22Rv1 (cell line): ENCODE measurements at regions not wholly inside any gene's neighbourhood (a gene's known extent, or its start where the extent isn't known, plus 50 kb on each side); places are given as distances from the start of the nearest gene placed in this dataset.

Experiments used
- ZFX ChIP-seq: fragments of 450-650 bp; IDR thresholded peaks from 2 replicates; pipeline ENCODE4 v1.6.1; 2017; ENCODE audit warnings: antibody characterized with exemption, borderline replicate concordance
- TF ChIP-seq, protein P1 (sequence below): fragments of 450-650 bp; IDR thresholded peaks from 2 replicates; pipeline ENCODE4 v1.5.1; 2017; ENCODE audit warnings: mild to moderate bottlenecking

DNA sequence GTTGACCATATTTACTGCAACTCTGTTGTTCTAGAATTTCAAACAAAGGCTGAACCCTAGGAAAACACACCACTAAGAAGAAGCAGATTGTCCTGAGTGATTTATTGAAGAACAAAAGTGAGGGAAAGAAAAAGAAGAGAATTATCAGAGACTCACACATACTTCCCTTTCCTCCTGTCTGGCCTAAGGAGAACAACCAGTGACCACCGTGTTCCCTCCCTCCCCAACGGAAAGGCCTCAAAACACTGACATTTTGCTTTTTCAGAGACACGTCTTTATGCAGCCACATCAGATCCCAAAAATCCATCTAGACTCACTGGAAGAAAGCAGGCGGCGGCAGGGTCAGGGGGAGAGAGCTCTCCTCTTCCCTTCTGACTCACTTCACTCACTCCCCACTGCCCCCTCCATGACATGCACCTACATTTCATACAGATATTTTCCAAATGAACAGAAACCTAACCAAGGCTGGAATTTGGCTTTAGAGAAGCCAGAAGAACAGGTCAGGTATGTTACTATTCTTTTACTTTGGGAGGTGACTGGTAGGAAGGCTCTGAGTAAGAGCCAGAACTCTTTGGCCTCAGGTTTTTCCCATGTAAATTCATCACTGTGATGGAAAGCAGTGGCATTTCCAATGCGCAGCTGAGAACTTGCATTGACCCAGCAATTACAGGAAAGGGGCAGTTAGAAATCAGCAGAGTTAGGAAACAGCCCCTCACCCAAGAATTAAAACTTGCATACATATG lies 169.9 kb downstream of the BCL11A start:
- TF ChIP-seq, protein P1, sequence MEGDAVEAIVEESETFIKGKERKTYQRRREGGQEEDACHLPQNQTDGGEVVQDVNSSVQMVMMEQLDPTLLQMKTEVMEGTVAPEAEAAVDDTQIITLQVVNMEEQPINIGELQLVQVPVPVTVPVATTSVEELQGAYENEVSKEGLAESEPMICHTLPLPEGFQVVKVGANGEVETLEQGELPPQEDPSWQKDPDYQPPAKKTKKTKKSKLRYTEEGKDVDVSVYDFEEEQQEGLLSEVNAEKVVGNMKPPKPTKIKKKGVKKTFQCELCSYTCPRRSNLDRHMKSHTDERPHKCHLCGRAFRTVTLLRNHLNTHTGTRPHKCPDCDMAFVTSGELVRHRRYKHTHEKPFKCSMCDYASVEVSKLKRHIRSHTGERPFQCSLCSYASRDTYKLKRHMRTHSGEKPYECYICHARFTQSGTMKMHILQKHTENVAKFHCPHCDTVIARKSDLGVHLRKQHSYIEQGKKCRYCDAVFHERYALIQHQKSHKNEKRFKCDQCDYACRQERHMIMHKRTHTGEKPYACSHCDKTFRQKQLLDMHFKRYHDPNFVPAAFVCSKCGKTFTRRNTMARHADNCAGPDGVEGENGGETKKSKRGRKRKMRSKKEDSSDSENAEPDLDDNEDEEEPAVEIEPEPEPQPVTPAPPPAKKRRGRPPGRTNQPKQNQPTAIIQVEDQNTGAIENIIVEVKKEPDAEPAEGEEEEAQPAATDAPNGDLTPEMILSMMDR: no peak
- TF ChIP-seq ZFX: no peak
